ENCODE measurements at regions not wholly inside any gene's neighbourhood (a gene's known extent, or its start where the extent isn't known, plus 50 kb on each side); places are given as distances from the start of the nearest gene placed in this dataset.

- TF ChIP-seq RFX5 (IDR thresholded peaks at IDR 0.05; ENCODE audit: low read length) (no peak), MAX (IDR thresholded peaks at IDR 0.05; ENCODE audit: low read depth) (no peak), USF1 (IDR thresholded peaks at IDR 0.05; ENCODE audit: borderline replicate concordance, low read depth) (no peak), NRF1 (IDR thresholded peaks at IDR 0.05; ENCODE audit: low read depth, low read length) (no peak), TCF12 (IDR thresholded peaks at IDR 0.05) (no peak), CTCF (IDR thresholded peaks at IDR 0.05) (no peak), JUND (IDR thresholded peaks at IDR 0.05) (no peak), POLR2AphosphoS5 (IDR thresholded peaks at IDR 0.05; ENCODE audit: low read depth, low read length) (no peak), EZH2phosphoT487 (IDR thresholded peaks at IDR 0.05; ENCODE audit: borderline replicate concordance, low read depth) (no peak), ELF1 (IDR thresholded peaks at IDR 0.05) (no peak), USF2 (IDR thresholded peaks at IDR 0.05; ENCODE audit: borderline replicate concordance, low read depth, low read length) (no peak), FOXM1 (IDR thresholded peaks at IDR 0.05; ENCODE audit: low read depth) (no peak)
These were observed 71.3 kb upstream of the KCNG1 start for GRCh38 chr20:51094221-51094620.

All from SK-N-SH (cell line).